GM19372 (cell line): ENCODE measurements at regions not wholly inside any gene's neighbourhood (a gene's known extent, or its start where the extent isn't known, plus 50 kb on each side); places are given as distances from the start of the nearest gene placed in this dataset.

ENCODE experiments used
- ATAC-seq: cut with Tn5 transposase; IDR thresholded peaks from one replicate; pipeline ENCODE4 v1.9.1; 2021; ENCODE audit warnings: mild to moderate bottlenecking, low read depth, moderate library complexity; ENCODE audit not compliant: unreplicated experiment

GRCh38 chr2:16466821-16467151 lies 198.8 kb downstream of the CYRIA start:
- no peak for ATAC-seq

DNA sequence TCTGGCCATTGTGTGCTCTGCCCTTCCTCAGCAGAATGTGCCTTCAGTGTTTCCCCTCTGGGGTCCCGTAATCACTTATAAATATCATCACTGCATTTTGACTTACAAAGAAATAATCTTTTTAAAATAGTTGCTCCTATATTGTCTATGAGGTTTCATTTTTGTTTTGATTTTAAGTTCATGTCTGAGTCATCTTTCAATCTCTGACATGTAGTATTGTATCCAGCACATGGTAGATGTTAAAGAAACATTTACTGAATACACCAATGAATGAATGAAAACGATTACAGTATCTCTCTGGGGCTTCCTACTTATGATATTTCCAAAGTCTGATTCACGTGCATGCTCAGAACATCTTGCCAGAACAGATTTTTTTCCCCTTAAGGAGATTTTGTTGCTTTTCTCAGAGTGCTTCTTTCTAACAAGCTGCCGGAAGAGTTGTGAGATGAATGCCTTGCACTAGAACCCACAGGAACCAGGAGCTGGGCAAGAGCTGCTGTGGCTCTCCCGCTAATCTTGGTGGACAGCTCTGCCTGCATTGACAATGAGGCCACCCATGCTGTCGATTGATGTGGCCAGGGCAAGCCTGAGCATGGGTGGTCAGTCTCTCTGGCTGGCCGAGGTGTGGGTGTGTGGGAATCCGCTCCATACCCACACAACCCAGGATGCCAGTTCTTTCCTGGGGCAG lies 199.4 kb downstream of the CYRIA start:
- ATAC-seq: no peak

GRCh38 chr2:16464641-16465040 lies 201.0 kb downstream of the CYRIA start:
- no peak for ATAC-seq

DNA sequence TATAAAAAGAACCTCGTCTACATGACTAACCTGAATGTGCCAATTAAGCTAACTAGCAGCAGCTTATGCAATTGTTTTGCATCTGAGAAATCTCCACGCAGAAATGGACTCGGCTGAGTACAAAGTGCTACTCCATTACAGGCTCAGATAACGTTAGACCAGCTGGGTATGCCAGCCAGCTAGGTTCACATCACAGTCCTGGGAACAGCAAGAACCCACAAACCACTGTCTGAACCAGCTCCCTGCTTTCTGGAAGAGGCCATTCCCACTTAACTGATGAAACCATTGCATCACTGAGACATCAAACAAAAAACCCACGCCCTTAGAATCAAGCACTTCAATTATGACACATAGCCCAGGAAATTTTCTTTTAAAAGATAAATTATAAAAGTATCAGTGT lies 202.7 kb downstream of the CYRIA start:
- no peak for ATAC-seq

- ATAC-seq: no peak
Observed at GRCh38 chr2:16461672-16462071, 204.0 kb downstream of the CYRIA start.

DNA sequence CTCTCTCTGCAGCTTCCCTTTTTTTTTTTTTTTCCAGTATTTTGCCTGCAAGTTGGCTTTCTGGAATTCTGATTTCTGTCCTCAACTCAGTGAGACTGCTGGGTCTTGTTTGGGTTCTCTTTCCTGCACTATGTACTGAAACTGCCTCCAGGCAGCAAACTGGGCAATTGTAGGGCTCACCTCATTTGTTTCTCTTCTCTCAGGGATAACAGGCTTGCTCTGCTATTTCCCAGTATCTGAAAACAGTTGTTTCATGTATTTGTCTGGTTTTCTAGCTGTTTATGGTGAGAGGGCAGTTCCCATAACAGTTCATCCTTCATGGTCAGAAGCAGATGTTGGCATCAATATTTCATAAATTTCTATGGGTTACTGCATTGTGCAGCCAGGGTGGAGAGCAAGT lies 206.0 kb downstream of the CYRIA start:
- no peak for ATAC-seq

DNA sequence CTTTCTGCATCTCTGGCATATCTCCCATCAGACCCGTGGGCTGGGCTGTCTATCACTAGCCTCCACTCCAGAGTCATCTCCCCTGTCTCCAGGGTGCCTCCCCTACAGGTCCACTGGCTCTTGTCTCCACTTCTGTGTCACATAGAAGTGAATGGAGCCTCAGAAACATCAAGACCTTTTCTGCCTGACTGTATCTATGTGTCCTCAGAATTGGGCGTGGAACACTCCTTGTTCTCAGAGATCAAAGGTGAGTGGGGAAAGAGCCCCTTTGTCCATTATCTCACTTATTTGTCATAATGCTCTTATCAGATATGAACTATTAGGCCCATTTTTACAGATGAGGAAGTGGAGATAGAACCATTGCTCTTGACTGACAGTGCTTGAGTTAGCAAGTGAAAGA lies 211.0 kb downstream of the CYRIA start:
- no peak for ATAC-seq

DNA sequence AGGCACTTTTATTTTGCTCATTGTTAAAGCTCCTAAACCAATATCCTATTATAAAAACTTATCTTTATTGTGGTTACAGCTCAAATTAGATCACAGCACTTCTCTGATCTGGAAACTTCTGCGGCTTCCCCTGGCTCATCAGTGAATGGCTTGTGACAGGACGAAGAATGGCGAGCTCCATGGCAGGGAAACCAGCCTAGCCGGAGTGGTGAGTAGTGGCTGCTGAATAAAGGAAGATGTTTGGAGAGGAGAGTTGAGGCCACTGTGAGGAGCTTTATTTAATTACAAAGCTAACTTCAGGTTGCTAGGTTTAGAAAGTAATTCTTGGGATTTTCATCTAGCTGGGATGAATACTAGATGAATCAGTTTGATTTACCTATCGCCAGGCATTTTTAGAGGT lies 213.5 kb downstream of the CYRIA start:
- no peak for ATAC-seq

DNA sequence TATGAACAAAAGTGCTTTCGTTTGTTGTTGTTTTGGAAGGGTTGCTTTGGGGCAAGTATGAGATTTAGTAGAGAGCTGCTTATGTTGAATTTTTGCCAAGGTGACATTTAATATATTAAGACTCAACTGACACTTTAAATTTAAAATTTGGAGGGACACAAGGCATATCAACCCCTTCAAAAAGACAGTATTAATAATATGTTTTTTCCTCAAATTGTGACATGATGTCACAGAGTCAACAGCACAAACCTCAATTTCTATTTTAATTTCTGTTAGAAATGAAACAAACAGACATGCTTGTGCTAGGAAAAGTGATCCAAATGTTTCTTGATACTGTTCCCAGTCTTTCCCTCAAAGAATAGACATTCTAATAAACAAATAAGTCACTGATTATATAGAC lies 218.9 kb downstream of the CYRIA start:
- no peak for ATAC-seq

DNA sequence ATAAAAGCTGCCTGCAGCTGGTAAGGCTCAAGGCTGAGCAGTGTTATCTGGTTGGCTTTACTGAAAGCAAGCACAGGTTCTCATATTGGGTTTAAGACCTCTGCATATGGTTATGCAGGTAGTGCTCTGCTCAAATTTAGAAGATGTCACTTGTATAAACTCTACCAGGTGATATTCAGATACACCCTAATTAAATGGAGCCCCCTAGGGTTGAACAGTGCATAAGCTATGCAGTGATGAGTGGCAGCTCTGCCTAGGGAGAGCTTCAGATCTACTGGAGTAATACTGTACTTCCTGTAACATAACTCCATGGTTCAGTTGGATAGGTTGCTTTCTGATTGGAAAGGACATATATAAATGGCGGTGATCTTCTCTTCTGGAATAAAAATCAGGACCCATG lies 222.7 kb downstream of the CYRIA start:
- no peak for ATAC-seq

GRCh38 chr2:16441431-16441830 lies 224.2 kb downstream of the CYRIA start:
- ATAC-seq: no peak

DNA sequence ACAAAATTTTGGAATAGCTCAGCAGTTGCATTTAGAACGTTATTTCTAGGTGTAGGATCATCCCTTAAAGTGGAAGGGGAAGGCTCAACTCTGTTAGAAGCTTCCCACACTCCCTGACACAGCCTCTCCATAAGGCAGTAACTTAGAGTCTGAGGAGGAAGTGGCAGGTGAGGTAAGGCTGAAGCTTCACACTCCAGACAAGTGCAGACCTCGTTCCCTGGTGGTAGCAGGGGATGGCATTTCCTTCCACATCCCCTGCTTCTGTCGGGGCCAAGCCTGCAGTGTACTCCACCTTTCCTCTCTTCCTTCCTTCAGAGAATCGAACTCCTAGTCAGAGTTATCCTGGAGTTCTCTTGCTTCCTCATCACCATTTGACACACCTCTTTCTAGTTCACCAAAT lies 224.7 kb downstream of the CYRIA start:
- ATAC-seq: no peak

- ATAC-seq: no peak
Observed at GRCh38 chr2:16438613-16439321, 226.9 kb downstream of the CYRIA start.

GRCh38 chr2:16437189-16437588 lies 228.4 kb downstream of the CYRIA start:
- no peak for ATAC-seq

DNA sequence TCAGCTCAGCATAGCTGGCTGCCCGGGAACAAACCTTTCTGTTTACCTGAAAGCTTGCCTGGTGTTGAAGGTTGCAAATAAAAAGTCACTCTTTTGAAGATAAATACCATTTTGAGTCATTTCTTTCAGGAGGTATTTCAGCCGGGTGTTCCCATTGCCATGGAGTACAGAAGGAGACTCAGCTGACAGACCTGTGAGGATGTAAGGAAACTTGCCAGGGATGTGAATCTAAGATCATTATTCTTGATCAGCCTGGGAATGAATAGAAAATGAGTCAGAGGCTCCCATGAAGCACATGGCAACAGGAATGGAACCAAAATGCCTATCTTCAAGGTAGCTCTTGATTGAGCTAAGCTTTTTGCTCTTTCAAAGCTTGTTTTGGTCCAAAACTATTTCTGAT lies 231.2 kb downstream of the CYRIA start:
- ATAC-seq: no peak

- ATAC-seq: no peak
Observed at GRCh38 chr2:16430846-16431245, 234.8 kb downstream of the CYRIA start.

DNA sequence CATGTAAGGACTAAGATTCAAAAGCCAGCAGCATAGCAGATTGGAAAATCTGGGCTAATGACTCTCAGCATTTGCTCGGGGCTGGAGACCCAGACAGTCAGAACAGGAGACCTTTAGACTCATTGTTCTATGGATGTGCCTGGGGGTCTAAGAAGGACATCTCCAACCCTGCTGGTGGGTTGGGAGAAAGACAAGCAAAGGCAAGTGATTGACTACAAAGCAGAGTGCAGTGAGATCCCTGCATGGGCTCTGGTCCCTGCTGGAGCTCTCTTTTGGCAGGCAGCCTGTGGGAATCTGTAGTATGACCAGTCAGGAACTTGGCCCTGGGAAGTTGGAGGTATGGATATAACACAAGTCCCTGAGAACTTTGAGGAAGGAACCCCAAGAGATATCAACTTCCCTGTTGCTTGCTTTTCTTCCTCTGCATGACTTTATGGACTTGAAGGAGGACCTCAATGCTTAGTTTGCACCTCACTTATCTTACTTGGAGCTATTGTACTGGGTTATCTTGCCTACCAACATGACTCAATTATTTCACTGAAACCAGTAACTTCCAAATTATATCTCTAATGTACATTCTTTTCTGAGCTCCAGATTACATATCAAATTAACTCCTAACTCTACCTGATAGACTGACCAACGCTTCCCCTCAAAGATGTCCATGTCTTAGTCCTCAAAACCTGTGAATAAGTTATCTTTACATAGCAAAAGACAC lies 236.0 kb downstream of the CYRIA start:
- ATAC-seq: no peak

DNA sequence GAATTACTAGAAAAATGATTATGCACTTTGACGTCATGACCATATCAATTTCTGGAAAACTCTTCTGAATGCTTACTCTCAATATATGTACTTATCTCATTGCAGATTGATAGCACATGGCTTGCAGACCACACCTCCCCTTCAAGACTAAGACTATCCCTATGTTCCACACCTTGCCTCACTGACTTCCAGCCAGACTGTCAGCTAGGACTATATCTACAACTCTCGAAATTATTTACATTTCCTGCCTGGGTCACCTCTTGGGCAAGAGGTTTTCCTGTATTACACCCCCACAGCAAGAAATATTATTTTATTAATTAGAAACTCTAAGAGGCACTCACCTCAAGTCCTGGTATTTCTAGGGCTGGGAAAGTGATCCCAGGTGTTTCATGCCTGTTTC lies 236.6 kb downstream of the CYRIA start:
- ATAC-seq: no peak

GRCh38 chr2:16425462-16426336 lies 239.9 kb downstream of the CYRIA start:
- no peak for ATAC-seq

GRCh38 chr2:16420421-16420820 lies 245.2 kb downstream of the CYRIA start:
- ATAC-seq: no peak

DNA sequence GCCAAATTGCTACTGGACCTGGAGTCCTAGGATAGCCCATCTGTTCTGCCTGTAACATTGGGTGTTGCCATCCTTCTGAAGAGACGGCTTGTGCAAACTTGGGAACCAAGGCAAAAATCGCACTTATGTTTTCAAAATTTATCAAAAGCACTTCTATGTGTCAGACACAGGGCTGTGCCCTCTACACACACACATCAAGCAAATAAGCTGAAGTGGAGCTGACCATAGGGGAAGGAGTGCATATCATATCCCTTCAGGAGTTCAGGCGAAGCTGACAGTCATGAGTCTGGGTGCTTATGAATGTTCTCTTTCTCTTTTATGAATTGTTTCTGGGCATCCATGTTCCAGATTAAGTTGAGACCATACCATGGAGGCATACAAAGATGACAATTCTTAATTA lies 247.9 kb downstream of the CYRIA start:
- no peak for ATAC-seq
